Middle frontal gyrus (tissue), 1 donor: ENCODE measurements at regions not wholly inside any gene's neighbourhood (a gene's known extent, or its start where the extent isn't known, plus 50 kb on each side); places are given as distances from the start of the nearest gene placed in this dataset.

Experiments
- DNase-seq: peaks from one replicate; pipeline ENCODE4 v3.0.0-alpha.2; 2015; ENCODE audit warnings: low spot score; ENCODE audit errors: extremely low spot score

DNA sequence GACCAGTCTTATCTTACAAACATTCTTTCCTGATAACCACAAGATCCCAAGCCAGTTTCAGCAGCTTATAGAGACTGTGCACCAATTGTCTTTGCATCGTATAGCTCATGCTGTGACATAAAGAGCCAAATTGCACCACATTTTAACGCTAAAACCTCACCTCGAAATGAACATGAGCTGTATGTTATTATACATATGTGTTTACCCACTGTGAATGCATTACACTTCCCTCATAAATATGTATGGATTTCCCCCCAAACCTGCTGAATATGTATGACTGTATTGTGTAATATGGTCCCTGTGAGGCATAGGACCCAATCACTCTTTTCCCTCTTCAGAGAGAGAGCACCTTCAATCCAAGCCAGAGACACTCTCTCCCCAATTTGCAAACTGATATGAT lies 692.4 kb downstream of the NLGN4X start:
- no peak for DNase-seq

DNA sequence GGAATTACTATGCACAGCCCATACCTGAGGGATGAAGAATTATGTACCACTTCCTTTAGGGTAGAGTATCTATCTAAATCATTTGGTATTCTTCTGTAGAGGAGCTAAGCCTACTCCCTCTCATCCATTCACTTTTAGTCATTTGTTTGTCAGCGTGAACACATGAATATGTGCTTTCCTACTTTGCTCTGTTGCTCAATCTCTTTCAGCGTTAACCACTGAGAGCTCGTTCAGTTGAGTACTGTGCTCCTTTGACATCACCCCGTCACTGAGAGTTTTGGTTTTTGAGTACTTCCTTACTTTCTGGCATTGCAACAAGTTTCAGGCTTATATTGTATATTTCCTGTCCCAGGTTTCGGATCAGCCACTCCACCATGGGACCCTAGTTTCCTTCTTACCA lies 700.6 kb downstream of the NLGN4X start:
- DNase-seq = no peak

GRCh38 chrX:5526191-5526590 lies 702.5 kb downstream of the NLGN4X start:
- DNase-seq = no peak

DNA sequence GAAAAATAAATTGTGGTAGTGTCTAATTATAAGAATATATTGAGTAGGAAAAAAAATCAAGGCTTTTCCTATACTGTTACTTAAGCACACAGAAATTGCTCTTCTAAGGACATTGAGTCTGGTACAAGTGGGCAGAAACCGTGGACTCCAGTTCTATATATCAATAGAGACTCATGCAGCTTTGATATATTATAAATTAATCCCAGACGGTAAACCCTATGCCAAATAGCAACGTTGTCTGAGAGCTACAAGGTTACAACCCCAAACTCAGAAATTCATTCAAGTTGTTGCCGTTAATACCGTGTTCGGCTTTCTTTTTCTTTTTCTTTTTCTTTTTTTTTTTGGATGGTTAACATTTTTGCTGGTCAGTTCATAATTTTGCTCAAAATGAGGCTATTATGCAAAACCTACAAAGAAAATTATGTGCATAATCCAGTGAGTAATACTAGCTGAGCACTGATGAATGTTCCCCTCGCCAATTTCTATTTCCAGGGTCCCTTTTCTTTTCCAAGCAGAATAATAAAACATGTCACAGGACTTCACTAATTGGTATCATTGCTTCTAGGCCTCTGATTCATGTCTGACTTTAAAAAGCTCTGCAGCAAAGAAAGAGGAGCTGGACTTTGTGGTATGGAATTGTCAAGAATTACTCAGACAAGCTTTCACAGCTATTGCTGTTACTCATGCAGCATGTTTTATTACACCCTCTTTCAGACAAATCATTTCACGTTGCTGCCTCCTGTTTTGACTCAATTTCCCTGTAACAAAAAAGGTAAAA lies 737.7 kb downstream of the NLGN4X start:
- DNase-seq = no peak

DNA sequence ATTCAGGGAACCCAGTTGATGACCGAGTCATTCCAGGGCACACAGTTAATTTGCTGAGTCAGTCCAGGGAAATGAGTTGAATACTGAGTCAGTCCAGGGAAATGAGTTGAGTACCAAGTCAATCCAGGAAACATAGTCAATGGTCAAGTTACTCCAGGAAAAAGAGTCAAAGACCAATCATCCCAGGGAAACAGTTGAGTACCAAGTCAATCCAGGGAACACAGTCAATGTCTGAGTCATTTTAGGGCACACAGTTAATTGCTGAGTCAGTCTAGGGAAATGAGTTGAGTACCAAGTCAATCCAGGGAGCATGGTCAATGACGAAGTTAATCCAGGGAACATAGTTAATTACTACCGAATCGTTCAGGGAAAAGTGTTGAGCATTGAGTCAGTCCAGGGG lies 754.4 kb downstream of the NLGN4X start:
- no peak for DNase-seq

DNA sequence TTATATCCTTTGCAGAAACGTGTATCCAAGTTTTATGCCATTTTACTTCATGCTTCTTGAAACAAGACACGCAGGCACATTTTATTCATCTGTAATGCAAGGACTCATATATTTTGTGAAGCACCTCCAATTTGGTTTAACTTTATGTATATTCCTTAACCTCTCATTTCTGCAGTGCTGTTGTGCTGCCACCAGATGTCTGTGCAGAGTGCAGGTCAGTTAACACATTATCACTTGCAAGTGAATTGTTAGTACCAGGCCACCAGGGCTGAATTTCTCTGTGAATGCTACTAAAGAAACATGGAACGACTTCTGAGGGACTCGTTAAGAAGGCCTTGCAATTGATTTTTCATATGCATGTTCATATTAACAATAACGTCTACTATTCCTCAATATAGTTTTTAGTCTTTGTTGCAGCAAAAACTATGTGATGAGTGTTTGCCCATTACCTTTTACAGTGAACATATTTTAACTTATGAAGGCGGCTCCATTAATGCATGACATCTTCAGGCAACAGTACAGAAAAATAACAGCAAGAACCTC lies 770.3 kb downstream of the NLGN4X start:
- no peak for DNase-seq

DNA sequence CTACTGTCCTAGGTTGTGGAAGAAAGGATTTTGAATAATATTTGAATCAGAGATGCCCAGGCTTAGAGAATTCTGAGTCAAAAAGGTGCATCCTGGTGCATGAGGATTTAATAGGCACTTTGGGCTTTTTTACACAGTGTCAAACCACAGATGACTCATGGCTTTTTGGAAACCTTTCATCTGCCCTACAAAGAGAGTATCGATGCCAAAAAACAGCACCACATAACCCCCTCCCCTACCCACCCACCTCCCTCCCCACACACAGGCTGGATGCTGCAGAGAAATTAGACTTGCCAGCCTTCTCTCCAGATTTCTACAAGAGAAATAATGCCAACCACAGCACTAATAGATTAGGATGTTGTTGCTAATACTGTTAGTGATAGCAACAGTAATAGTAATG lies 779.3 kb downstream of the NLGN4X start:
- DNase-seq = no peak

DNA sequence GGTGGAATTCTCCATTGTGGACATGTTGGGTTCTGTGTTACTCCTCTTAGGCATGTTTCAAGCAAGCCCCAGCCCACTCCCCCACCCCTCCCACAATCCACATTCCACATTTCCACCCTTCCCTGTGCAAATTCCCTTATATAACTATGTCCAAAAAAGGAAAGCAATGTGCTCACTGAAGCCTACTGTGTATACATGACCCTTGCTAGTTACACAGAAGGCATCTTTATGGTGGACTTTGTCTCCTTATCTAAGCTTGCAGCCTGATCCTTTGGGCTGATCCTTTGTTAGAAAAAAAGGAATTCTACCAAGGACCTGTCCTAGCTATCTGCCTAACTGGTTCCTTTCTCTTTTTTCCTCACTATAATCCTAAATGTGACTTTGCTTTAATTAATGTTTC lies 796.8 kb downstream of the NLGN4X start:
- DNase-seq = no peak

DNA sequence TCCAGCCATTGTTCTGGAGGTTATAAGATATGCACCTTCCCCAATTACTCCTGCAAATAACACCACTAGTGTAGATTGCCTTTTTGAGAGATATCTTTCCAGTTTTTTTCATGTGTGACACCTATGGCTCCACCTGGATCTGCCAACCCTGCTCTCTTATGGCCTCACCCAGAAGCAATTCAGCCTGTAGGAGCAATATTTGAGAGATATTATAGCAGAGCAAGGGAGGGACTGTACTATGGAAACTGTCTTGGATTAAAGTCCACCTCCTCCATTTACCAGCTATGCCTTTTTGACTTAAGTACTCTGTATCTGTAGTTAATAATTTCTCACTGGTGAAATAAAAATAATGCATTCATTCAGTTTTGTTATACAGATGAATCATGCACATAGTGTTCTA lies 803.5 kb downstream of the NLGN4X start:
- no peak for DNase-seq

DNA sequence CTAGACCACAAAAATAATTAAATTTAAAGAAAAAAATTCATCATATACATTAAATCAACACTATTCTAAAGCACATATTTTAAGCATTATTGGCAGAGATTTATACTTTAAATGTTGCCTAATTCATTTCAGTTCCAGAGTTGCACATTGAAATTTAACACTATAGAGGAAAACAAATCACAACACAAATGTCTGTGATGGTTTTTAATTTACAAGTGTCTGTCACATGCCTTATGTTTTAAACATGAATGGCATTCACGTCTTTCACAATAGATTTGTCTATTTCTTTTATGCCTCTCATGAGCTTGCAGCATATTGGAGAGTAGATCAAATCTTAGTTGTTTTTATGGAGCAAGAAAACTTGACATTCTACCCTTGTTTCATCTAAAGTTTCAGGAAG lies 811.3 kb downstream of the NLGN4X start:
- no peak for DNase-seq

DNA sequence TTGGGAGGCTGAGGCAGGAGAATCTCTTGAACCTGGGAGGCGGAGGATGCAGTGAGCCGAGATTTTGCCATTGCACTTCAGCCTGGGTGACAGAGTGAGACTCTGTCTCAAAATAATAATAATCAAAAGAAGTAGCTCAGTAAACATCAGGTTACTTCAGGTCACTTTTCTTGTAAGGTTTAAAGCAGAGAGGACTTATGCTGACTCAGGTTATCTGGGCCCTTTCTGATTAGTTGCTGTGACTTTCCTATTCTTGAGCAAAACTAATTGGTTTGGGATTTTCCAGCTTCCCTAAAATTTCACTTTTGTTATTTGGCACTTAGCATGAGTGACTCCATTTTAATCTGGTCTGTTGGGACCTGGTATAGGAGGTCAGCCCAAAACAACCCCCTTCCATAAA lies 812.9 kb downstream of the NLGN4X start:
- DNase-seq = no peak

DNA sequence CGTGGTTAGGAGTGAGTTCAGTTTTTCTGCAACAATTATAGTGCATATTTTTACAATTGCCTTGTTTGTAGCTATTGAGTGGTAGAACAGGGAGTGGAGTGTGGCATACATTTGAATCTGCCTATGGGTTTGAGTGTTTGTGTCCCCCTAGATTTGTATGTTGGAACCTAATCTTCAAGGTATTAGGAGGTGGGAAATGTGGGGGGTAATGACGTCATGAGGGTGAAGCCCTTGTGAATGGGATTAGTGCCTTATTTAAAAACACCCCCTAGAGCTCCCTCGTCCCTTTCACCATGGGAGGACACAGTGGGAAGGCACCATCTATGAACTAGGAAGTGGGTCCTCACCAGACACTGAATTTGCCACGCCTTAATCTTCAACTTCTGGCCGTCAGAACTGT lies 819.6 kb downstream of the NLGN4X start:
- no peak for DNase-seq

DNA sequence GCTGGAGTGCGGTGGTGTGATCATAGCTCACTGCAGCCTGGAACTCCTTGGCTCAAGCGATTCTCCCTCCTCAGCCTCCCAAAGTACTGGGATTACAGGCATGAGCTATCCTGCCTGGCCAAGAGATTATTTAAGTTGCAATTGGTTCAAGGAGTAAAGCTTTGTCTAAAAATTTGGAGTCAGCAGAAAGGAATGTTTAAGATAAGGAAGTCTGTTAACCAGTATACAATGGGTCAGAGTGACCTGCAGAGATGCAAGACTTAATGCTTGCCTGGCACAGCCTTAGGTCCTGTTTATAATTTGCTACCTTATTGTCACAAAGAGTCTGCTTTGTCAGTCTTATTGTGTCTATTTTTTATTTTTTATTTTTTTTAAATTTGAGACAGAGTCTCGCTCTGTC lies 826.2 kb downstream of the NLGN4X start:
- DNase-seq = no peak

GRCh38 chrX:5399403-5399802 lies 829.3 kb downstream of the NLGN4X start:
- no peak for DNase-seq

DNA sequence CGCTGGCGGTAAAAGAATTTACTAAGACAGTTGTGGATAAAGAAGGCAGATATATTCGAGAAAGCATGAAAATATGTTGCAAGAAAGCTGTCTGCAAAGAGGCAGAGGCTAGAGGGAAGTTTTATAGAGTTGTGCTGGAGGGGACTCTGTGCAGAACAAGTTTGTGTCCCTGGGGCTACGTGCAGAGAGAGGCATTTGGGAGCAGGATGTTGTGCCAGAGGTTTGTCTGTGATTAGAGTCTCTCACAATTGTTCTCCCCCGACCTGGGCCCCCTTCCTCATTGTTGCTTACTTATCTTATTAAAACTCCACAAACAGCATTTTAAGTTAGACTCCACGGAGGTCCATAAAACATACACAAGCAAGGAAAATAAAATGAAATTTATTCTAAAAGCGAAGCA lies 831.3 kb downstream of the NLGN4X start:
- no peak for DNase-seq

DNA sequence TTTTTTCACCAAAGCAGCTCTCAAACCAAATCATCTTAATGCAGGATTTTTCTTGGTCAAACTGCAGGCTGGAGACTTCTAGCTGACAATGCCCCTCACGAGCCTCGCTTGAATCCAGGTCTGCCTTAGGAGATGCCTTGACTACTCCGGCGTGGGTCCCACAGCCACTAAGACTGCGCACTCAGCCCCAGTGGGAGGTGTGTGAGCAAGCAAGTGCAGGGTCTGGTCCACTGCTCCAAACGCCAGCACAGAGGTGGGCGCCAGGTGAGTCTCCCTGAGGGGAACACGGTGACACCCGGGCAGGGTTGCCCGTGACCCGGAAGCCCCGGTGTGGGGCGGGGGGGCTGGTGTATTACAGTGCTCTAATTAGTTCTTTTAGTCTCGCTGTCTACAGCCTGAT lies 838.3 kb downstream of the NLGN4X start:
- DNase-seq = no peak

- DNase-seq = no peak
Observed at GRCh38 chrX:5388087-5388486, 840.6 kb downstream of the NLGN4X start.

GRCh38 chrX:5380426-5380825 lies 848.2 kb downstream of the NLGN4X start:
- no peak for DNase-seq

- DNase-seq = no peak
Observed at GRCh38 chrX:5341902-5342301, 886.8 kb downstream of the NLGN4X start.

DNA sequence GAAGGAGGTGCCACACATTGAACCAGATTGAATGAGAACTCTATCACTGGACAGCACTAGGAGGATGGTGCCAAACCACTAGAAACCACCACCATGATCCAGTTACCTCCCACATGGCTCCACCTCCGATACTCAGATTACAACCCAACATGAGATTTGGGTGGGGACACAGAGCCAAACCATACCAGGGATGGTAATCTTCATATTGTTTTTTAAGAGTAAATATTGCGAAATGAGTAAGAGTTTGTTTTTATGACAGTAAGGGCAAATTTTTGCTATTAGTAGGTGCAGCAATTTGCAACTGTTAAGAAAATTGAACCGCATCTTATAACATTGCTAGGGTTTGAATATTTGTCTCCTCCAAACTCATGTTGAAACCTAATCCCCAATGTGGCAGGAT lies 891.5 kb downstream of the NLGN4X start:
- DNase-seq = no peak

GRCh38 chrX:5324546-5324945 lies 904.1 kb downstream of the NLGN4X start:
- no peak for DNase-seq

DNA sequence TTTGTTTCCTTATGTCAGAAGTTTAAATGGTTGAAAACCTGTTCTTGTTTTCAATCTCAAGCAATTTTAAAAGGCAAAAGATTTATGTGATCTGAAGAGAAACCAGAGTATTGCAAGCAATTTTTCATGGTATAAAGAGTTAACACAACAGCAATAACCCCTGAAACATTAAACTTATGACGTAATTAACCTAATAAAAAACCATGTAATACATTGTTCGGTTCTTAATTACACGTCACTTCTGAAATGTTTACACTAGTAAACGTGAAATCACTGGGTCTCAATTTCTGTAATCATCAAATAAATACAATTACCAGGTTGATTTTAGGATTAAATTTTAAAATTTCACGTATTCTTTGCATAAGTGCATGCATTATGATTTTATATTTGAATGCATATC lies 914.5 kb downstream of the NLGN4X start:
- no peak for DNase-seq

DNA sequence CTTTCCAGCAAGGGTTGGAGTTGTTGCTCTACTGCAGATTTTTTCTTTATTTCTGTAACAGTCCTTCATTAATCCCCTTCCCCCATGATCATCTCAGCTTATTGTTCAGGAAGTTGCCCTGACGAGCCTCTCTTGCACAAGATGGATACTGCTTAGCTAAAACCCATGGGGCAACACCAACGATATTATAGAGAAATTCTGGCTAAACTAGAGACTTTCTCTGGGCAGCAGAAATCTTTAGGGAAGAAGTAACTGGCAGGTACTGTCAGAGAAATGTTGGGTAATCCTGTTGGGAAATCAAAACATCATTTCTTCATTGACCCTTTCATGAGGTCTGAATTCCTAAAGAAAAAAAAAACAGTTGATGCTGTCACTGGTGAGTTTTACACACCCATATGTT lies 921.3 kb downstream of the NLGN4X start:
- no peak for DNase-seq
